ENCODE measurements at regions not wholly inside any gene's neighbourhood (a gene's known extent, or its start where the extent isn't known, plus 50 kb on each side); places are given as distances from the start of the nearest gene placed in this dataset.

DNA sequence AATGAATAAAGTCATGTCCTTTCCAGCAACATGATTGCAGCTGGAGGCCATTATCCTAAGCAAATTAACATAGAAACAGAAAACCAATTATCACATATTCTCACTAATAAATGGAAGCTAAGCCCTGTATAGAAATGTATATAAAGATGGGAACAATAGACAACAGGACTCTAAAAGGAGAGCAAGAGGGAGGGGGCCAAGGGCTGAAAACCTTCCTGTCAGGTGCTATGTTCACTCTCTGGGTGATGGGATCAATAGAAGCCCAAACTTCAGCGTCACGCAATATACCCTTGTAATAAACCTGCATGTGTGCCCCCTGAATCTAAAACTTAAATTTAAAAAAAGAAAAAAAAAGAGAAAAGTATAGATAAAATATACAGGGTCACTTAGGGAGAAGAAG lies 163.7 kb upstream of the ACO1 start:
- TF ChIP-seq, protein P1, sequence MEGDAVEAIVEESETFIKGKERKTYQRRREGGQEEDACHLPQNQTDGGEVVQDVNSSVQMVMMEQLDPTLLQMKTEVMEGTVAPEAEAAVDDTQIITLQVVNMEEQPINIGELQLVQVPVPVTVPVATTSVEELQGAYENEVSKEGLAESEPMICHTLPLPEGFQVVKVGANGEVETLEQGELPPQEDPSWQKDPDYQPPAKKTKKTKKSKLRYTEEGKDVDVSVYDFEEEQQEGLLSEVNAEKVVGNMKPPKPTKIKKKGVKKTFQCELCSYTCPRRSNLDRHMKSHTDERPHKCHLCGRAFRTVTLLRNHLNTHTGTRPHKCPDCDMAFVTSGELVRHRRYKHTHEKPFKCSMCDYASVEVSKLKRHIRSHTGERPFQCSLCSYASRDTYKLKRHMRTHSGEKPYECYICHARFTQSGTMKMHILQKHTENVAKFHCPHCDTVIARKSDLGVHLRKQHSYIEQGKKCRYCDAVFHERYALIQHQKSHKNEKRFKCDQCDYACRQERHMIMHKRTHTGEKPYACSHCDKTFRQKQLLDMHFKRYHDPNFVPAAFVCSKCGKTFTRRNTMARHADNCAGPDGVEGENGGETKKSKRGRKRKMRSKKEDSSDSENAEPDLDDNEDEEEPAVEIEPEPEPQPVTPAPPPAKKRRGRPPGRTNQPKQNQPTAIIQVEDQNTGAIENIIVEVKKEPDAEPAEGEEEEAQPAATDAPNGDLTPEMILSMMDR (IDR thresholded peaks at IDR 0.05), result no peak
- TF ChIP-seq POLR2A (IDR thresholded peaks at IDR 0.05), result no peak

Data from lower leg skin (tissue), 3 donors.